ENCODE measurements at regions not wholly inside any gene's neighbourhood (a gene's known extent, or its start where the extent isn't known, plus 50 kb on each side); places are given as distances from the start of the nearest gene placed in this dataset.

- no CpG with 5 or more reads among the region's 1 CpG for WGBS, 2 donors (ENCODE audit: extremely low coverage in 2 of 2, insufficient read length in 2 of 2, insufficient replicate concordance in 1 of 2)
- H2AFZ ChIP-seq (ENCODE audit: low read length), result no peak overlapping the region
- H3K36me3 ChIP-seq (replicated peaks in 1 of 2; ENCODE audit: control insufficient read depth in 2 of 2, insufficient read depth in 2 of 2, low read length in 2 of 2), result no peaks in the 10 kb centered on the region
- no peak for DNase-seq (ENCODE audit: low spot score)
- no peaks in the 10 kb centered on the region for H3K4me1 ChIP-seq (ENCODE audit: control insufficient read depth in 2 of 2, insufficient read depth in 1 of 2, low read depth in 1 of 2, low read length in 2 of 2)
- H4K91ac ChIP-seq (ENCODE audit: low read depth, low read length, poor library complexity), result no peak overlapping the region
- no peak overlapping the region for H2AK5ac ChIP-seq (ENCODE audit: low read depth, low read length)
- no peaks in the 10 kb centered on the region for H3K79me1 ChIP-seq (ENCODE audit: low read depth, low read length)
- no peak overlapping the region for H3K4me3 ChIP-seq (ENCODE audit: low read length in 2 of 2)
- no peak overlapping the region for H3K4ac ChIP-seq (ENCODE audit: low read length)
- no peak overlapping the region for H3K4me2 ChIP-seq (ENCODE audit: insufficient read depth, low read length, poor library complexity, severe bottlenecking)
- no peak overlapping the region for H2BK120ac ChIP-seq (ENCODE audit: low read depth, low read length)
- no peak overlapping the region for H3K14ac ChIP-seq (ENCODE audit: low read length)
- H4K8ac ChIP-seq (ENCODE audit: low read depth, low read length), result no peak overlapping the region
- H3K9me3 ChIP-seq (replicated peaks in 1 of 2; ENCODE audit: control insufficient read depth in 2 of 2, insufficient read depth in 1 of 2, low read depth in 1 of 2, low read length in 2 of 2), result peaks cover 0 to 1% of the 10 kb centered on the region in 2 donors
- H3K27me3 ChIP-seq (ENCODE audit: control insufficient read depth in 3 of 3, insufficient read depth in 3 of 3, low read depth in 1 of 3, low read length in 3 of 3), result no peaks in the 10 kb centered on the region
- no peak overlapping the region for H2BK5ac ChIP-seq (ENCODE audit: low read length)
- no peak overlapping the region for H3K23ac ChIP-seq (ENCODE audit: low read depth, low read length, poor library complexity)
- H2BK15ac ChIP-seq (ENCODE audit: low read length), result no peak overlapping the region
- H3K27ac ChIP-seq (replicated peaks; ENCODE audit: low read length), result no peak overlapping the region
- no peak overlapping the region for H3K9ac ChIP-seq (ENCODE audit: low read depth, low read length, poor library complexity)
- H2BK12ac ChIP-seq (ENCODE audit: low read length), result no peak overlapping the region
- H3K18ac ChIP-seq (ENCODE audit: low read length), result no peak overlapping the region
Measured at GRCh38 chr2:22444281-22444680, 940.7 kb upstream of the KLHL29 start.

GRCh38 chr2:22449696-22450095 is 935.3 kb upstream of the KLHL29 start:
- Histone ChIP-seq H3K79me1 (ENCODE audit: low read depth, low read length) (peaks cover 1% of the 10 kb centered on the region), H4K91ac (ENCODE audit: low read depth, low read length, poor library complexity) (no peak overlapping the region), H2AK5ac (ENCODE audit: low read depth, low read length) (no peak overlapping the region), H3K9me3 (replicated peaks in 1 of 2; ENCODE audit: control insufficient read depth in 2 of 2, insufficient read depth in 1 of 2, low read depth in 1 of 2, low read length in 2 of 2) (peaks cover 0 to 1% of the 10 kb centered on the region in 2 donors), H3K36me3 (replicated peaks in 1 of 2; ENCODE audit: control insufficient read depth in 2 of 2, insufficient read depth in 2 of 2, low read length in 2 of 2) (no peaks in the 10 kb centered on the region), H2BK120ac (ENCODE audit: low read depth, low read length) (no peak overlapping the region), H3K4me1 (ENCODE audit: control insufficient read depth in 2 of 2, insufficient read depth in 1 of 2, low read depth in 1 of 2, low read length in 2 of 2) (no peaks in the 10 kb centered on the region), H3K4me3 (ENCODE audit: low read length in 2 of 2) (no peak overlapping the region), H2BK5ac (ENCODE audit: low read length) (no peak overlapping the region), H2BK12ac (ENCODE audit: low read length) (no peak overlapping the region), H3K14ac (ENCODE audit: low read length) (no peak overlapping the region), H3K9ac (ENCODE audit: low read depth, low read length, poor library complexity) (no peak overlapping the region), H3K18ac (ENCODE audit: low read length) (no peak overlapping the region), H2BK15ac (ENCODE audit: low read length) (no peak overlapping the region), H4K8ac (ENCODE audit: low read depth, low read length) (no peak overlapping the region), H2AFZ (ENCODE audit: low read length) (no peak overlapping the region), H3K4ac (ENCODE audit: low read length) (no peak overlapping the region), H3K4me2 (ENCODE audit: insufficient read depth, low read length, poor library complexity, severe bottlenecking) (no peak overlapping the region), H3K23ac (ENCODE audit: low read depth, low read length, poor library complexity) (no peak overlapping the region), H3K27me3 (ENCODE audit: control insufficient read depth in 3 of 3, insufficient read depth in 3 of 3, low read depth in 1 of 3, low read length in 3 of 3) (no peaks in the 10 kb centered on the region), H3K27ac (replicated peaks; ENCODE audit: low read length) (no peak overlapping the region)
- DNase-seq (ENCODE audit: low spot score), result no peak
- WGBS, 2 donors (ENCODE audit: extremely low coverage in 2 of 2, insufficient read length in 2 of 2, insufficient replicate concordance in 1 of 2), result no CpG with 5 or more reads among the region's 5 CpGs

GRCh38 chr2:22450831-22451230 is 934.1 kb upstream of the KLHL29 start:
- Histone ChIP-seq H4K91ac (ENCODE audit: low read depth, low read length, poor library complexity) (no peak overlapping the region), H2BK120ac (ENCODE audit: low read depth, low read length) (no peak overlapping the region), H3K4me3 (ENCODE audit: low read length in 2 of 2) (no peak overlapping the region), H2BK15ac (ENCODE audit: low read length) (no peak overlapping the region), H3K9me3 (replicated peaks in 1 of 2; ENCODE audit: control insufficient read depth in 2 of 2, insufficient read depth in 1 of 2, low read depth in 1 of 2, low read length in 2 of 2) (peaks cover 0 to 1% of the 10 kb centered on the region in 2 donors), H3K4me2 (ENCODE audit: insufficient read depth, low read length, poor library complexity, severe bottlenecking) (no peak overlapping the region), H3K27ac (replicated peaks; ENCODE audit: low read length) (no peak overlapping the region), H3K23ac (ENCODE audit: low read depth, low read length, poor library complexity) (no peak overlapping the region), H3K27me3 (ENCODE audit: control insufficient read depth in 3 of 3, insufficient read depth in 3 of 3, low read depth in 1 of 3, low read length in 3 of 3) (no peaks in the 10 kb centered on the region), H3K4ac (ENCODE audit: low read length) (peak overlapping the region; percentile 14), H3K79me1 (ENCODE audit: low read depth, low read length) (peaks cover 1% of the 10 kb centered on the region), H3K18ac (ENCODE audit: low read length) (no peak overlapping the region), H3K4me1 (ENCODE audit: control insufficient read depth in 2 of 2, insufficient read depth in 1 of 2, low read depth in 1 of 2, low read length in 2 of 2) (no peaks in the 10 kb centered on the region), H4K8ac (ENCODE audit: low read depth, low read length) (no peak overlapping the region), H3K9ac (ENCODE audit: low read depth, low read length, poor library complexity) (no peak overlapping the region), H2BK12ac (ENCODE audit: low read length) (no peak overlapping the region), H2BK5ac (ENCODE audit: low read length) (no peak overlapping the region), H2AFZ (ENCODE audit: low read length) (no peak overlapping the region), H3K14ac (ENCODE audit: low read length) (no peak overlapping the region), H2AK5ac (ENCODE audit: low read depth, low read length) (no peak overlapping the region), H3K36me3 (replicated peaks in 1 of 2; ENCODE audit: control insufficient read depth in 2 of 2, insufficient read depth in 2 of 2, low read length in 2 of 2) (no peaks in the 10 kb centered on the region)
- no peak for DNase-seq (ENCODE audit: low spot score)
- no CpG with 5 or more reads among the region's 8 CpGs for WGBS, 2 donors (ENCODE audit: extremely low coverage in 2 of 2, insufficient read length in 2 of 2, insufficient replicate concordance in 1 of 2)

GRCh38 chr2:22454826-22455485 is 930.0 kb upstream of the KLHL29 start:
- Histone ChIP-seq H3K79me1 (ENCODE audit: low read depth, low read length) (peaks cover 1% of the 10 kb centered on the region), H3K9me3 (replicated peaks in 1 of 2; ENCODE audit: control insufficient read depth in 2 of 2, insufficient read depth in 1 of 2, low read depth in 1 of 2, low read length in 2 of 2) (no peaks in the 10 kb centered on the region), H4K91ac (ENCODE audit: low read depth, low read length, poor library complexity) (no peak overlapping the region), H3K4me1 (ENCODE audit: control insufficient read depth in 2 of 2, insufficient read depth in 1 of 2, low read depth in 1 of 2, low read length in 2 of 2) (no peaks in the 10 kb centered on the region), H2BK15ac (ENCODE audit: low read length) (no peak overlapping the region), H3K18ac (ENCODE audit: low read length) (no peak overlapping the region), H3K4me2 (ENCODE audit: insufficient read depth, low read length, poor library complexity, severe bottlenecking) (no peak overlapping the region), H3K27ac (replicated peaks; ENCODE audit: low read length) (no peak overlapping the region), H2AFZ (ENCODE audit: low read length) (no peak overlapping the region), H2AK5ac (ENCODE audit: low read depth, low read length) (no peak overlapping the region), H3K4me3 (ENCODE audit: low read length in 2 of 2) (no peak overlapping the region), H2BK120ac (ENCODE audit: low read depth, low read length) (no peak overlapping the region), H3K14ac (ENCODE audit: low read length) (no peak overlapping the region), H2BK12ac (ENCODE audit: low read length) (no peak overlapping the region), H2BK5ac (ENCODE audit: low read length) (no peak overlapping the region), H3K9ac (ENCODE audit: low read depth, low read length, poor library complexity) (no peak overlapping the region), H3K4ac (ENCODE audit: low read length) (no peak overlapping the region), H4K8ac (ENCODE audit: low read depth, low read length) (no peak overlapping the region), H3K27me3 (ENCODE audit: control insufficient read depth in 3 of 3, insufficient read depth in 3 of 3, low read depth in 1 of 3, low read length in 3 of 3) (no peaks in the 10 kb centered on the region), H3K23ac (ENCODE audit: low read depth, low read length, poor library complexity) (no peak overlapping the region), H3K36me3 (replicated peaks in 1 of 2; ENCODE audit: control insufficient read depth in 2 of 2, insufficient read depth in 2 of 2, low read length in 2 of 2) (no peaks in the 10 kb centered on the region)
- no peak for DNase-seq (ENCODE audit: low spot score)
- no CpG with 5 or more reads among the region's 2 CpGs for WGBS, 2 donors (ENCODE audit: extremely low coverage in 2 of 2, insufficient read length in 2 of 2, insufficient replicate concordance in 1 of 2)
